ENCODE measurements at regions not wholly inside any gene's neighbourhood (a gene's known extent, or its start where the extent isn't known, plus 50 kb on each side); places are given as distances from the start of the nearest gene placed in this dataset.
"Not testable (repeated sequence)": the region's sequence is repeated elsewhere in the genome, so short reads cannot be mapped to it uniquely, and the experiment has no call there.

- DNase-seq: no peak
Observed at GRCh38 chr2:14996351-14997014, 364.0 kb downstream of the LRATD1 start.

GRCh38 chr2:14998546-14998945, 366.0 kb downstream of the LRATD1 start:
- DNase-seq: no peak

- no peak for DNase-seq
Observed at GRCh38 chr2:14999114-14999661, 366.7 kb downstream of the LRATD1 start.

GRCh38 chr2:15002519-15002918, 370.0 kb downstream of the LRATD1 start:
- DNase-seq: not testable (repeated sequence)

- peak; percentile 12 for DNase-seq
Observed at GRCh38 chr2:15006667-15007066, 374.1 kb downstream of the LRATD1 start.

GRCh38 chr2:15009681-15010080, 377.2 kb downstream of the LRATD1 start:
- DNase-seq: peak; percentile 52

GRCh38 chr2:15010346-15010745, 377.8 kb downstream of the LRATD1 start:
- no peak for DNase-seq

- DNase-seq: no peak
Observed at GRCh38 chr2:15018814-15019213, 386.3 kb downstream of the LRATD1 start.

- no peak for DNase-seq
Observed at GRCh38 chr2:15023221-15023620, 390.7 kb downstream of the LRATD1 start.

- DNase-seq: no peak
Observed at GRCh38 chr2:15028406-15028805, 395.9 kb downstream of the LRATD1 start.

- DNase-seq: peak; percentile 11
Observed at GRCh38 chr2:15031745-15032240, 399.3 kb downstream of the LRATD1 start.

GRCh38 chr2:15034246-15034645, 401.7 kb downstream of the LRATD1 start:
- DNase-seq: no peak

- no peak for DNase-seq
Observed at GRCh38 chr2:15034860-15035259, 402.3 kb downstream of the LRATD1 start.

GRCh38 chr2:15038366-15039364, 406.1 kb downstream of the LRATD1 start:
- DNase-seq: peak; percentile 30

- peak; percentile 7 for DNase-seq
Observed at GRCh38 chr2:15040429-15041084, 408.0 kb downstream of the LRATD1 start.

- no peak for DNase-seq
Observed at GRCh38 chr2:15041429-15041837, 408.9 kb downstream of the LRATD1 start.

GRCh38 chr2:15042801-15043217, 410.3 kb downstream of the LRATD1 start:
- peak; percentile 69 for DNase-seq

- DNase-seq: no peak
Observed at GRCh38 chr2:15043336-15044058, 411.0 kb downstream of the LRATD1 start.

- DNase-seq: no peak
Observed at GRCh38 chr2:15045054-15045453, 412.5 kb downstream of the LRATD1 start.

- no peak for DNase-seq
Observed at GRCh38 chr2:15047184-15047583, 414.7 kb downstream of the LRATD1 start.

GRCh38 chr2:15048000-15048399, 415.5 kb downstream of the LRATD1 start:
- DNase-seq: no peak

All from MV-4-11 (cell line).